ENCODE measurements at regions not wholly inside any gene's neighbourhood (a gene's known extent, or its start where the extent isn't known, plus 50 kb on each side); places are given as distances from the start of the nearest gene placed in this dataset.

DNA sequence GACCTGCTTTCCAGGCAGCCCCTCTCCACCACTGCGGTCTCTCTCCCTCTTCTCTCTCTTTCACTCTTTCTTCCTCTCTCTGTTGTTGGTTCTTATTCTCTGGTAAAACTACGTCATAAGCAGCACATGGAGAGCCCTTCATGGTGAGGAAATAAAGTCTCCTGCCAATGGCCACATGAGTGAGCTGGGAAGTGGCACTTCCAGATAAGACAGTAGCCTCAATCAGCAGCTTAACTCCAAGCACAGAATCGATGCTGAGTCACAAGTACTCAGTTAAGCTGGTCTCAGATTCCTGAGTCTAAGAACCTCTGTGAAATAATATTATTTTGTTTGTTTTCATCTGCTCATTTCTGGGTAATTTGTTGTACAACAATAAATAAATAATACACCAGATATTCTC lies 500.1 kb downstream of the GABRG2 start:
- H3K4me1 ChIP-seq (replicated peaks in 1 of 2), result no peaks in the 10 kb centered on the region
- no peaks in the 10 kb centered on the region for H3K27me3 ChIP-seq
- no peak overlapping the region for H3K27ac ChIP-seq
- no peaks in the 10 kb centered on the region for H3K36me3 ChIP-seq (replicated peaks in 1 of 2)
- DNase-seq, result no peak
- H3K9me3 ChIP-seq (replicated peaks in 1 of 3), result no peaks in the 10 kb centered on the region
- intact Hi-C loops (cut with DNase I), result no loop called here
- TF ChIP-seq CTCF (IDR thresholded peaks at IDR 0.05) (no peak), POLR2A (IDR thresholded peaks at IDR 0.05) (no peak)
- H3K4me3 ChIP-seq, result no peak overlapping the region
- 33 to 69% (median 54%) methylated on average over 2 to 3 of the region's 3 CpGs for WGBS, 4 donors

GRCh38 chr5:162573758-162574157 lies 506.2 kb downstream of the GABRG2 start:
- no peak overlapping the region for H3K4me3 ChIP-seq
- WGBS, 4 donors, result 71 to 82% (median 72%) methylated on average over 2 of the region's 2 CpGs
- intact Hi-C loops (cut with DNase I), result no loop called here
- DNase-seq, result no peak
- no peaks in the 10 kb centered on the region for H3K4me1 ChIP-seq (replicated peaks in 1 of 2)
- TF ChIP-seq CTCF (IDR thresholded peaks at IDR 0.05) (no peak), POLR2A (IDR thresholded peaks at IDR 0.05) (no peak)
- no peaks in the 10 kb centered on the region for H3K27me3 ChIP-seq
- H3K9me3 ChIP-seq (replicated peaks in 1 of 3), result no peaks in the 10 kb centered on the region
- H3K36me3 ChIP-seq (replicated peaks in 1 of 2), result no peaks in the 10 kb centered on the region
- no peak overlapping the region for H3K27ac ChIP-seq

- H3K4me1 ChIP-seq (replicated peaks in 1 of 2), result no peaks in the 10 kb centered on the region
- DNase-seq, result no peak
- no peak overlapping the region for H3K27ac ChIP-seq
- no peaks in the 10 kb centered on the region for H3K9me3 ChIP-seq (replicated peaks in 1 of 3)
- no peaks in the 10 kb centered on the region for H3K27me3 ChIP-seq
- TF ChIP-seq CTCF (IDR thresholded peaks at IDR 0.05), result no peak
- no peak for TF ChIP-seq POLR2A (IDR thresholded peaks at IDR 0.05)
- intact Hi-C loops (cut with DNase I), result no loop called here
- no peaks in the 10 kb centered on the region for H3K36me3 ChIP-seq (replicated peaks in 1 of 2)
- no peak overlapping the region for H3K4me3 ChIP-seq
Observed at GRCh38 chr5:162591724-162592123, 524.2 kb downstream of the GABRG2 start.

DNA sequence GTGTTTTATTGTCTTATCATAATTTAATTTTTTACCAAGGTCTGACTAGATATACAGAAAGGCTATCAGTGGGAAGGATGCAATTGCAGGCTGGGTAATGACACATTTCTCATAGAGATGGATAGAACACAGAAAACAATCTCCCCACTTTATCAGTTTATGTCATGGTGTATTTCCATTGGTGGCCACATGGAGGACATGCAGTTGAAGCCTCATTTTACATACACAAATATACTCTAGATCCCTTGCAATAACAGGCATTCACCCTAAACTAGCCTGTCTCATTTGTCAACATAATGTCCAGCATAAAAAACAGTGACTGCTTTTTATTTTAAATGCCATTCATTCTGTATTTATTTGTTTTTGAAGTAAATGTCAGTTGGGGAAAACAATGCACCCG lies 526.3 kb downstream of the GABRG2 start:
- WGBS, 4 donors, result 65 to 82% (median 81%) methylated on average over 1 of the region's 1 CpG
- no peak overlapping the region for H3K4me3 ChIP-seq
- TF ChIP-seq POLR2A (IDR thresholded peaks at IDR 0.05), result no peak
- peak in 4 of 6 experiments; percentile 11 to 32 (median 17) for TF ChIP-seq CTCF (IDR thresholded peaks at IDR 0.05)

More for the DNA sequence above, 526.3 kb downstream of the GABRG2 start:
- DNase-seq, result no peak
- Histone ChIP-seq H3K4me1 (replicated peaks in 1 of 2) (no peaks in the 10 kb centered on the region), H3K9me3 (replicated peaks in 1 of 3) (no peaks in the 10 kb centered on the region), H3K36me3 (replicated peaks in 1 of 2) (no peaks in the 10 kb centered on the region), H3K27me3 (no peaks in the 10 kb centered on the region), H3K27ac (no peak overlapping the region)
- intact Hi-C loops (cut with DNase I), result no loop called here

Data from adrenal gland (tissue), 9 donors.